H9 (cell line): ENCODE measurements at regions not wholly inside any gene's neighbourhood (a gene's known extent, or its start where the extent isn't known, plus 50 kb on each side); places are given as distances from the start of the nearest gene placed in this dataset.

Experiments used
- DNase-seq: peaks from one replicate; pipeline ENCODE4 v3.0.0-alpha.2; 2017
- H2AFZ ChIP-seq: one replicate; pipeline ENCODE4 v1.6.1; 2013; ENCODE audit warnings: mild to moderate bottlenecking, low read length, control low read depth, moderate library complexity
- H2AK5ac ChIP-seq: 2 replicates; pipeline ENCODE4 v1.6.1; 2013; ENCODE audit warnings: low read length, control low read depth, mixed read lengths; ENCODE audit not compliant: insufficient read length
- H2BK120ac ChIP-seq: one replicate; pipeline ENCODE4 v1.6.1; 2013; ENCODE audit warnings: low read depth, mild to moderate bottlenecking, low read length, control low read depth, inconsistent platforms; ENCODE audit not compliant: poor library complexity, severe bottlenecking
- H2BK12ac ChIP-seq: 2 replicates; pipeline ENCODE4 v1.6.1; 2013; ENCODE audit warnings: low read length, control low read depth, mixed read lengths, low read depth; ENCODE audit not compliant: insufficient read length
- H2BK15ac ChIP-seq: 2 replicates; pipeline ENCODE4 v1.6.1; 2013; ENCODE audit warnings: low read depth, low read length, control low read depth
- H2BK20ac ChIP-seq: one replicate; pipeline ENCODE4 v1.6.1; 2013; ENCODE audit warnings: low read depth, mild to moderate bottlenecking, low read length, control low read depth, inconsistent platforms; ENCODE audit not compliant: poor library complexity, severe bottlenecking
- H2BK5ac ChIP-seq: 2 replicates; pipeline ENCODE4 v1.6.1; 2013; ENCODE audit warnings: low read length, control low read depth, mixed read lengths; ENCODE audit not compliant: insufficient read length
- H3K14ac ChIP-seq: 2 replicates; pipeline ENCODE4 v1.6.1; 2013; ENCODE audit warnings: low read length, control low read depth; ENCODE audit not compliant: insufficient read depth
- H3K18ac ChIP-seq: 2 replicates; pipeline ENCODE4 v1.6.1; 2013; ENCODE audit warnings: low read depth, mild to moderate bottlenecking, mixed read lengths, low read length, control low read depth; ENCODE audit not compliant: insufficient read length
- H3K23ac ChIP-seq: 2 replicates; pipeline ENCODE4 v1.6.1; 2013; ENCODE audit warnings: low read length, control low read depth, mixed read lengths, low read depth; ENCODE audit not compliant: insufficient read length
- H3K23me2 ChIP-seq: 2 replicates; pipeline ENCODE4 v1.6.1; 2013; ENCODE audit warnings: low read depth, mild to moderate bottlenecking, mixed read lengths, low read length, control low read depth; ENCODE audit not compliant: insufficient read length, poor library complexity, severe bottlenecking
- H3K27ac ChIP-seq: 2 replicates; pipeline ENCODE4 v1.5.1; 2013; ENCODE audit warnings: low read length, control low read depth, mixed read lengths, low read depth; ENCODE audit not compliant: insufficient read length
- H3K27me3 ChIP-seq: 2 replicates; pipeline ENCODE4 v1.6.1; 2013; ENCODE audit warnings: low read length, control low read depth, inconsistent platforms; ENCODE audit not compliant: insufficient read depth
- H3K4ac ChIP-seq: 2 replicates; pipeline ENCODE4 v1.6.1; 2013; ENCODE audit warnings: low read depth, mild to moderate bottlenecking, control low read depth, inconsistent platforms, low read length, moderate library complexity
- H3K4me1 ChIP-seq: 2 replicates; pipeline ENCODE4 v1.6.1; 2013; ENCODE audit warnings: low read length, control low read depth, inconsistent platforms; ENCODE audit not compliant: insufficient read depth
- H3K4me2 ChIP-seq: 2 replicates; pipeline ENCODE4 v1.6.1; 2013; ENCODE audit warnings: low read length, control low read depth, mixed read lengths; ENCODE audit not compliant: insufficient read length, insufficient read depth
- H3K56ac ChIP-seq: 2 replicates; pipeline ENCODE4 v1.6.1; 2013; ENCODE audit warnings: low read depth, mild to moderate bottlenecking, mixed read lengths, low read length, control low read depth; ENCODE audit not compliant: insufficient read length
- H3K79me1 ChIP-seq: 2 replicates; pipeline ENCODE4 v1.6.1; 2013; ENCODE audit warnings: low read depth, mild to moderate bottlenecking, moderate library complexity, low read length, control low read depth, inconsistent platforms; ENCODE audit not compliant: insufficient read depth, poor library complexity, severe bottlenecking
- H3K79me2 ChIP-seq: 2 replicates; pipeline ENCODE4 v1.6.1; 2013; ENCODE audit warnings: low read length, control low read depth, inconsistent platforms; ENCODE audit not compliant: insufficient read depth
- H3K9ac ChIP-seq: 2 replicates; pipeline ENCODE4 v1.6.1; 2013; ENCODE audit warnings: low read length, control low read depth, mixed read lengths; ENCODE audit not compliant: insufficient read length; ENCODE audit errors: extremely low read depth
- H3K9me3 ChIP-seq: one replicate; pipeline ENCODE4 v1.6.1; 2013; ENCODE audit warnings: low read depth, low read length, inconsistent platforms; ENCODE audit not compliant: control insufficient read depth
- H3T11ph ChIP-seq: one replicate; pipeline ENCODE4 v1.6.1; 2013; ENCODE audit warnings: mild to moderate bottlenecking, low read length, control low read depth, inconsistent platforms
- H4K20me1 ChIP-seq: one replicate; pipeline ENCODE4 v1.6.1; 2013; ENCODE audit not compliant: control insufficient read depth, insufficient read length, insufficient read depth
- H4K5ac ChIP-seq: 2 replicates; pipeline ENCODE4 v1.6.1; 2013; ENCODE audit warnings: low read depth, mild to moderate bottlenecking, mixed read lengths, low read length, control low read depth; ENCODE audit not compliant: insufficient read length
- H4K8ac ChIP-seq: replicated peaks from 2 replicates; pipeline ENCODE4 v1.6.1; 2013; ENCODE audit warnings: low read length, control low read depth, mixed read lengths, low read depth; ENCODE audit not compliant: insufficient read length
- H4K91ac ChIP-seq: 2 replicates; pipeline ENCODE4 v1.6.1; 2013; ENCODE audit warnings: low read depth, mild to moderate bottlenecking, moderate library complexity, mixed read lengths, low read length, control low read depth; ENCODE audit not compliant: insufficient read length
- H3K27ac Mint-ChIP-seq, 3 experiments: 2 replicates in 2 of 3; 3 replicates in 1 of 3; pipeline ENCODE4 v1.8.0; 2020 to 2021; ENCODE audit warnings: mixed read lengths in 3 of 3, mild to moderate bottlenecking in 1 of 3, moderate library complexity in 1 of 3
- H3K27me3 Mint-ChIP-seq: 2 replicates; pipeline ENCODE4 v1.8.0; 2021; ENCODE audit warnings: low read depth, mild to moderate bottlenecking, moderate library complexity, mixed read lengths
- H3K36me3 Mint-ChIP-seq, 3 experiments: 2 replicates in 2 of 3; 3 replicates in 1 of 3; pipeline ENCODE4 v1.8.0; 2020 to 2021; ENCODE audit warnings: low read depth in 3 of 3, mixed read lengths in 3 of 3; ENCODE audit not compliant: insufficient read depth in 1 of 3
- H3K4me1 Mint-ChIP-seq, 2 experiments: 2 replicates each; pipeline ENCODE4 v1.8.0; 2020; ENCODE audit warnings: mixed read lengths in 2 of 2
- H3K4me3 Mint-ChIP-seq, 2 experiments: 2 replicates in 1 of 2; 3 replicates in 1 of 2; pipeline ENCODE4 v1.8.0; 2020 to 2021; ENCODE audit warnings: mild to moderate bottlenecking in 2 of 2, mixed read lengths in 2 of 2, moderate library complexity in 1 of 2
- H3K9me3 Mint-ChIP-seq, 2 experiments: 2 replicates in 1 of 2; 3 replicates in 1 of 2; pipeline ENCODE4 v1.8.0; 2020; ENCODE audit warnings: mild to moderate bottlenecking in 2 of 2, mixed read lengths in 2 of 2, moderate library complexity in 1 of 2
- WGBS: extraction: QIAGEN DNeasy Blood & Tissue Kit; methylation state at CpG from one replicate; pipeline ENCODE4 v1.1.7; 2013; ENCODE audit warnings: missing lambda C conversion rate, low lambda C conversion rate, mixed read lengths; ENCODE audit not compliant: insufficient read length; ENCODE audit errors: extremely low coverage; 5-methylcytosine and 5-hydroxymethylcytosine counted together
- TF ChIP-seq, protein P1 (sequence below): fragments of 200-600 bp; sonication (generic); conservative IDR thresholded peaks from 3 replicates; pipeline ENCODE4 v1.8.0; 2021; ENCODE audit warnings: antibody characterized with exemption, mild to moderate bottlenecking

DNA sequence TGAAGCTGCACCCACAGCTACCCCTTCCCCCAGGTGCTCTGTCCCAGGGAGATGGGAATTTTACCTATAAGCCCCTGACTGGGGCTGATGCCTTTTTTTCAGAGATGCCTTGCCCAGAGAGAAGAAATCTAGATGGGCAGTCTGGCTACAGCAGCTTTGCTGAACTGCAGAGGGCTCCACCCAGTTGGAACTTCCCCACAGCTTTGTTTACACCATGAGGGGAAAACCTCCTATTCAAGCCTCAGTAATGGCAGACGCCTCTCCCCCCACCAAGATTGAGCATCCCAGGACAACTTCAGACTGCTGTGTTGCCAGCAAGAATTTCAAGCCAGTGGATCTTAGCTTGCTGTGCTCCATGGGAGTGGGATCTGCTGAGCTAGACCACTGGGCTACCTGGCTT, 122.6 kb upstream of the MOCS1 start:
- Histone ChIP-seq H3K79me2 (no peaks in the 10 kb centered on the region), H3K4me1 (no peaks in the 10 kb centered on the region), H3K18ac (no peak overlapping the region), H4K8ac (no peak overlapping the region), H3K4me2 (no peak overlapping the region), H3K27ac (no peak overlapping the region), H4K20me1 (no peaks in the 10 kb centered on the region), H2AFZ (no peak overlapping the region), H3K4ac (no peak overlapping the region), H3K14ac (no peak overlapping the region), H3K56ac (no peak overlapping the region), H3K23me2 (peaks cover 2% of the 10 kb centered on the region), H2BK15ac (no peak overlapping the region), H3K79me1 (no peaks in the 10 kb centered on the region), H3K9ac (no peak overlapping the region), H3K9me3 (no peaks in the 10 kb centered on the region), H3K27me3 (no peaks in the 10 kb centered on the region), H3K23ac (no peak overlapping the region), H2BK120ac (no peak overlapping the region), H3T11ph (no peak overlapping the region), H2BK12ac (no peak overlapping the region), H2BK20ac (no peak overlapping the region), H4K5ac (no peak overlapping the region), H2AK5ac (no peak overlapping the region), H2BK5ac (no peak overlapping the region), H4K91ac (no peak overlapping the region)
- Mint-ChIP-seq H3K9me3 (no peaks in the 10 kb centered on the region), H3K27ac (no peak overlapping the region), H3K4me3 (no peak overlapping the region), H3K4me1 (no peaks in the 10 kb centered on the region), H3K36me3 (no peaks in the 10 kb centered on the region), H3K27me3 (no peaks in the 10 kb centered on the region)
- WGBS: no CpG with 5 or more reads among the region's 1 CpG
- no peak for DNase-seq
- TF ChIP-seq, protein P1, sequence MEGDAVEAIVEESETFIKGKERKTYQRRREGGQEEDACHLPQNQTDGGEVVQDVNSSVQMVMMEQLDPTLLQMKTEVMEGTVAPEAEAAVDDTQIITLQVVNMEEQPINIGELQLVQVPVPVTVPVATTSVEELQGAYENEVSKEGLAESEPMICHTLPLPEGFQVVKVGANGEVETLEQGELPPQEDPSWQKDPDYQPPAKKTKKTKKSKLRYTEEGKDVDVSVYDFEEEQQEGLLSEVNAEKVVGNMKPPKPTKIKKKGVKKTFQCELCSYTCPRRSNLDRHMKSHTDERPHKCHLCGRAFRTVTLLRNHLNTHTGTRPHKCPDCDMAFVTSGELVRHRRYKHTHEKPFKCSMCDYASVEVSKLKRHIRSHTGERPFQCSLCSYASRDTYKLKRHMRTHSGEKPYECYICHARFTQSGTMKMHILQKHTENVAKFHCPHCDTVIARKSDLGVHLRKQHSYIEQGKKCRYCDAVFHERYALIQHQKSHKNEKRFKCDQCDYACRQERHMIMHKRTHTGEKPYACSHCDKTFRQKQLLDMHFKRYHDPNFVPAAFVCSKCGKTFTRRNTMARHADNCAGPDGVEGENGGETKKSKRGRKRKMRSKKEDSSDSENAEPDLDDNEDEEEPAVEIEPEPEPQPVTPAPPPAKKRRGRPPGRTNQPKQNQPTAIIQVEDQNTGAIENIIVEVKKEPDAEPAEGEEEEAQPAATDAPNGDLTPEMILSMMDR: no peak
